ENCODE measurements at regions not wholly inside any gene's neighbourhood (a gene's known extent, or its start where the extent isn't known, plus 50 kb on each side); places are given as distances from the start of the nearest gene placed in this dataset.

- TF ChIP-seq, protein P1, sequence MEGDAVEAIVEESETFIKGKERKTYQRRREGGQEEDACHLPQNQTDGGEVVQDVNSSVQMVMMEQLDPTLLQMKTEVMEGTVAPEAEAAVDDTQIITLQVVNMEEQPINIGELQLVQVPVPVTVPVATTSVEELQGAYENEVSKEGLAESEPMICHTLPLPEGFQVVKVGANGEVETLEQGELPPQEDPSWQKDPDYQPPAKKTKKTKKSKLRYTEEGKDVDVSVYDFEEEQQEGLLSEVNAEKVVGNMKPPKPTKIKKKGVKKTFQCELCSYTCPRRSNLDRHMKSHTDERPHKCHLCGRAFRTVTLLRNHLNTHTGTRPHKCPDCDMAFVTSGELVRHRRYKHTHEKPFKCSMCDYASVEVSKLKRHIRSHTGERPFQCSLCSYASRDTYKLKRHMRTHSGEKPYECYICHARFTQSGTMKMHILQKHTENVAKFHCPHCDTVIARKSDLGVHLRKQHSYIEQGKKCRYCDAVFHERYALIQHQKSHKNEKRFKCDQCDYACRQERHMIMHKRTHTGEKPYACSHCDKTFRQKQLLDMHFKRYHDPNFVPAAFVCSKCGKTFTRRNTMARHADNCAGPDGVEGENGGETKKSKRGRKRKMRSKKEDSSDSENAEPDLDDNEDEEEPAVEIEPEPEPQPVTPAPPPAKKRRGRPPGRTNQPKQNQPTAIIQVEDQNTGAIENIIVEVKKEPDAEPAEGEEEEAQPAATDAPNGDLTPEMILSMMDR (IDR thresholded peaks at IDR 0.05; ENCODE audit: partially characterized antibody, unreplicated experiment), result no peak
- no peaks in the 10 kb centered on the region for H3K27me3 Mint-ChIP-seq (ENCODE audit: unreplicated experiment)
- no peak overlapping the region for H3K27ac Mint-ChIP-seq (ENCODE audit: unreplicated experiment)
- H3K36me3 Mint-ChIP-seq (ENCODE audit: unreplicated experiment), result no peaks in the 10 kb centered on the region
- H3K4me3 Mint-ChIP-seq (ENCODE audit: unreplicated experiment), result no peak overlapping the region
- H3K4me1 Mint-ChIP-seq (ENCODE audit: low read depth, unreplicated experiment), result no peaks in the 10 kb centered on the region
- DNase-seq, result no peak
- H3K9me3 Mint-ChIP-seq (ENCODE audit: unreplicated experiment), result no peaks in the 10 kb centered on the region
Observed at GRCh38 chr5:125888358-125888757, 534.9 kb upstream of the GRAMD2B start.

- no peak for DNase-seq
- TF ChIP-seq, protein P1 (IDR thresholded peaks at IDR 0.05; ENCODE audit: partially characterized antibody, unreplicated experiment), result no peak
- H3K27ac Mint-ChIP-seq (ENCODE audit: unreplicated experiment), result no peak overlapping the region
- H3K36me3 Mint-ChIP-seq (ENCODE audit: unreplicated experiment), result no peaks in the 10 kb centered on the region
- no peak overlapping the region for H3K4me3 Mint-ChIP-seq (ENCODE audit: unreplicated experiment)
- no peaks in the 10 kb centered on the region for H3K27me3 Mint-ChIP-seq (ENCODE audit: unreplicated experiment)
- H3K9me3 Mint-ChIP-seq (ENCODE audit: unreplicated experiment), result no peaks in the 10 kb centered on the region
- no peaks in the 10 kb centered on the region for H3K4me1 Mint-ChIP-seq (ENCODE audit: low read depth, unreplicated experiment)
Observed at GRCh38 chr5:125890511-125890931, 532.7 kb upstream of the GRAMD2B start.

DNA sequence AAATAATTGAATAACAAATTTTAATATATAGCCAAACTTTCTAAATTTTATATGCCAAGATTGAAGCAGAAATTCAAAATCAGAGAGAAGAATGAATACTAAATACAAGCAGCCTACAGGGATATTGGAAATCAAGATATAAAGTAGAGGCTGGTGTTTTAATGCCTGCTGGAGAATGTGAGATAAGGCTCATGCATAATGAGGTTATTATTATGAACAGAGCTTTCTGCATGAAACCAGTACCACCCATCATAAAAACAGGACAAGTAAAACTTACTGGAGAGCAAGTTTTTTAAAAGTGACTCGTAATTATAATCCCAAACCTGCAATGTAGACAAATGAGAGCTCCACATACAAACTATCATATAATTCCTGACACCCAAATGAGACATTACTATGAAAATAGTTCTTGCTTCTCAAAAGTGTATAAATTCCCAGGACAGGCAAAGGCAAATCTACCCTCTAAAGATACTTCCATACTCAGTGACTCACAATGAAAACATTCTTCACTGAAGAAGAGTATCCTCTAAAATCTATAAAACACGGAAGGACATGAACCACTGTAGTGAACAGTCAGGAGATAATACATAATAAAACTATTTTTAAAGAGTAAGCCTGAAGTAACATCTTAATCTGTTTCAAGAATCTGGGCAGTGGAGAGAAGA lies 532.0 kb upstream of the GRAMD2B start:
- TF ChIP-seq, protein P1 (IDR thresholded peaks at IDR 0.05; ENCODE audit: partially characterized antibody, unreplicated experiment), result no peak
- H3K27me3 Mint-ChIP-seq (ENCODE audit: unreplicated experiment), result no peaks in the 10 kb centered on the region
- no peaks in the 10 kb centered on the region for H3K36me3 Mint-ChIP-seq (ENCODE audit: unreplicated experiment)
- H3K9me3 Mint-ChIP-seq (ENCODE audit: unreplicated experiment), result no peaks in the 10 kb centered on the region
- no peak overlapping the region for H3K4me3 Mint-ChIP-seq (ENCODE audit: unreplicated experiment)
- H3K4me1 Mint-ChIP-seq (ENCODE audit: low read depth, unreplicated experiment), result no peaks in the 10 kb centered on the region
- H3K27ac Mint-ChIP-seq (ENCODE audit: unreplicated experiment), result no peak overlapping the region
- DNase-seq, result no peak

DNA sequence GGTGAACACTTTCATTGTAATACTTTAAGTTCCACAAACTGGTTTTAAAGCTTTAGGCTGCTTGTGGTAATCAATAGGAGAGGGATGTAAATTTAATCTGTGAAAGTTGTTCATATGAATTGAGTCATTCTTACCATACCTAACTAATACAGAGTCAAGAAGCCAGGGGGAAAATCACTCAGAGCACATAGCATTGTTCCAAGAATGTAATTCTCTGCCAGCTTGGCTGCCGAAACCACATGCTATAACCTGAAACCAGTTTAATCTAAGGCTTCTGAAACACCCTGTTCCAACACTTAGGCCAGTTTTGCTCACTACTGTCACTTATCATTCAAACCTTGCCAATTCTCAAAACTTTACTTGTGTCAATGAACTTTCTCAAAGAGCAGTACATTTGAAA lies 528.8 kb upstream of the GRAMD2B start:
- Mint-ChIP-seq H3K4me3 (ENCODE audit: unreplicated experiment) (no peak overlapping the region), H3K27ac (ENCODE audit: unreplicated experiment) (no peak overlapping the region), H3K36me3 (ENCODE audit: unreplicated experiment) (no peaks in the 10 kb centered on the region), H3K4me1 (ENCODE audit: low read depth, unreplicated experiment) (no peaks in the 10 kb centered on the region), H3K9me3 (ENCODE audit: unreplicated experiment) (no peaks in the 10 kb centered on the region), H3K27me3 (ENCODE audit: unreplicated experiment) (no peaks in the 10 kb centered on the region)
- DNase-seq, result no peak
- TF ChIP-seq, protein P1 (IDR thresholded peaks at IDR 0.05; ENCODE audit: partially characterized antibody, unreplicated experiment), result no peak

DNA sequence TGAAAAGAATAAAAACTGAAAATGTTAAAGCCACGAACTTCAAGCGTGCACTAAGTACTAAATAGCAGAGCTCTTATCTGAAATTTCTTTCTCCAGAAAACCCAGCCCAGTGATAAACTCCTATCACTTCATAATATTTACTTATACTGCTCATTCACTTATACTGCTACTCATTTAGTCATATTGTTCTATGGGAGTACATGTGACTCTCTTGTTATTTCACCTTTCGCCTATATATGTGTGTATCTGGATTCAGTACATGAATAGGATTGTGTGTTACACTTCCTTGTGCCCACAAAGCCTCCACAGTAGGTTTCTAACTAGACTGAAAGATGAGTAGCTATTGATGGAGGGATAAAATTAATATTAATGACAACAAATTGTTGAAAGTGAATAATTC lies 526.8 kb upstream of the GRAMD2B start:
- DNase-seq, result no peak
- Mint-ChIP-seq H3K4me1 (ENCODE audit: low read depth, unreplicated experiment) (no peaks in the 10 kb centered on the region), H3K27me3 (ENCODE audit: unreplicated experiment) (no peaks in the 10 kb centered on the region), H3K36me3 (ENCODE audit: unreplicated experiment) (no peaks in the 10 kb centered on the region), H3K27ac (ENCODE audit: unreplicated experiment) (no peak overlapping the region), H3K4me3 (ENCODE audit: unreplicated experiment) (no peak overlapping the region), H3K9me3 (ENCODE audit: unreplicated experiment) (no peaks in the 10 kb centered on the region)
- TF ChIP-seq, protein P1 (IDR thresholded peaks at IDR 0.05; ENCODE audit: partially characterized antibody, unreplicated experiment), result no peak

All from glutamatergic neuron (in vitro differentiated cells).